HepG2 (cell line): ENCODE measurements at regions not wholly inside any gene's neighbourhood (a gene's known extent, or its start where the extent isn't known, plus 50 kb on each side); places are given as distances from the start of the nearest gene placed in this dataset.
A peak's percentile ranks its signal among the peaks of the same experiment; 100 is the strongest.

Source experiments
- ATAC-seq: fragments of 200-7000 bp; cut with Tn5 transposase; 3 replicates; pipeline ENCODE4 v1.9.1; 2020; ENCODE audit warnings: mild to moderate bottlenecking, moderate library complexity
- BruUV-seq: library from RNA; stranded (reverse); fragments of 400-500 nt; replicated peaks from 2 replicates; lab custom pipeline; 2021; lab: Mats Ljungman, UMichigan
- CTCF ChIA-PET: fragments of 300-600 bp; formaldehyde crosslinking; extraction: SDS; loops from one replicate; lab custom pipeline; 2021; ENCODE audit warnings: low total read pairs, inconsistent platforms, low intra/inter-chr PET ratio; lab: Yijun Ruan, JAX
- POLR2A ChIA-PET: fragments of 350-600 bp; sonication (Branson Sonifier 250); formaldehyde crosslinking; loops from one replicate; lab custom pipeline; 2020; ENCODE audit warnings: antibody characterized with exemption, inconsistent platforms; lab: Yijun Ruan, JAX
- DNase-seq: peaks from one replicate; pipeline ENCODE4 v3.0.0-alpha.2; 2015; ENCODE audit warnings: low spot score
- FAIRE-seq: peaks from 3 replicates; lab custom pipeline; 2011; peaks lifted over from hg19 to GRCh38; lab: Jason Lieb, UNC
- H2AFZ ChIP-seq: one replicate; pipeline ENCODE4 v1.6.1; 2011; ENCODE audit warnings: low read length, inconsistent platforms
- H3K27ac ChIP-seq: fragments of 300-600 bp; 3 replicates; pipeline ENCODE4 v1.8.0; 2011; ENCODE audit warnings: mixed run types, mild to moderate bottlenecking, mixed read lengths, low read length, inconsistent platforms; ENCODE audit not compliant: insufficient read depth; ENCODE audit errors: extremely low read length
- H3K27me3 ChIP-seq, 2 experiments: fragments of 200-600 bp in 1 of 2; 2 replicates in 1 of 2; 3 replicates in 1 of 2; pipeline versions ENCODE4 v1.6.0 to v1.8.0; 2011; ENCODE audit warnings: low read length in 2 of 2, mild to moderate bottlenecking in 2 of 2, moderate library complexity in 2 of 2, inconsistent platforms in 1 of 2; ENCODE audit not compliant: insufficient read depth in 2 of 2, control insufficient read depth in 1 of 2
- H3K36me3 ChIP-seq, 2 experiments: fragments of 200-600 bp in 1 of 2; replicated peaks in 1 of 2; 2 replicates in 1 of 2; 3 replicates in 1 of 2; pipeline versions ENCODE4 v1.5.1 to v1.8.0; 2011; ENCODE audit warnings: low read length in 2 of 2, inconsistent platforms in 1 of 2; ENCODE audit not compliant: insufficient read depth in 2 of 2, control insufficient read depth in 1 of 2
- H3K4me1 ChIP-seq: 2 replicates; pipeline ENCODE4 v1.5.1; 2012; ENCODE audit warnings: low read length, inconsistent platforms; ENCODE audit not compliant: insufficient read depth
- H3K4me2 ChIP-seq: 2 replicates; pipeline ENCODE4 v1.6.0; 2011; ENCODE audit warnings: low read depth, low read length, inconsistent platforms
- H3K4me3 ChIP-seq, 3 experiments: fragments of 200-600 bp in 1 of 3; sonication (generic), shearing (Covaris generic) in 1 of 3; replicated peaks in 1 of 3; 2 replicates each; pipeline ENCODE4 v1.5.1; 2011 to 2016; ENCODE audit warnings: low read length in 3 of 3, inconsistent platforms in 2 of 3, low read depth in 2 of 3, mild to moderate bottlenecking in 2 of 3, control low read depth in 1 of 3, mixed read lengths in 1 of 3; ENCODE audit not compliant: insufficient read depth in 1 of 3
- H3K79me2 ChIP-seq: one replicate; pipeline ENCODE4 v1.6.1; 2011; ENCODE audit warnings: low read length, inconsistent platforms; ENCODE audit not compliant: insufficient read depth
- H3K9ac ChIP-seq: 2 replicates; pipeline ENCODE4 v1.6.0; 2011; ENCODE audit warnings: mild to moderate bottlenecking, low read depth, low read length, inconsistent platforms; ENCODE audit not compliant: insufficient read depth
- H3K9me3 ChIP-seq: 2 replicates; pipeline ENCODE4 v1.5.1; 2012; ENCODE audit warnings: mild to moderate bottlenecking, low read length
- H4K20me1 ChIP-seq: 2 replicates; pipeline ENCODE4 v1.6.0; 2011; ENCODE audit warnings: inconsistent platforms, mild to moderate bottlenecking, low read length, moderate library complexity; ENCODE audit not compliant: insufficient read depth
- HMGA1 ChIP-seq: sonication (generic); formaldehyde crosslinking; conservative IDR thresholded peaks from 2 replicates; pipeline ENCODE4 v1.4.0; 2020; ENCODE audit warnings: missing genetic modification reagents
- KLF12 ChIP-seq: sonication (generic); formaldehyde crosslinking; IDR thresholded peaks from 2 replicates; pipeline ENCODE4 v1.4.0; 2020; ENCODE audit warnings: missing genetic modification reagents, borderline replicate concordance
- MIER2 ChIP-seq: IDR thresholded peaks from 2 replicates; pipeline ENCODE4 v1.6.1; 2016; ENCODE audit warnings: missing biosample characterization, missing genetic modification reagents
- SALL1 ChIP-seq: sonication (generic); formaldehyde crosslinking; IDR thresholded peaks from 2 replicates; pipeline ENCODE4 v1.8.0; 2022; ENCODE audit warnings: mild to moderate bottlenecking, missing genetic modification reagents
- STAG1 ChIP-seq: sonication (generic); formaldehyde crosslinking; IDR thresholded peaks from 2 replicates; pipeline ENCODE4 v1.4.0; 2020; ENCODE audit warnings: missing genetic modification reagents
- ZNF207 ChIP-seq: fragments of 450-650 bp; IDR thresholded peaks from 2 replicates; pipeline ENCODE4 v1.6.1; 2016; ENCODE audit warnings: antibody characterized with exemption, borderline replicate concordance
- ZNF335 ChIP-seq: sonication (generic); formaldehyde crosslinking; IDR thresholded peaks from 2 replicates; pipeline ENCODE4 v1.4.0; 2020; ENCODE audit warnings: missing genetic modification reagents
- ZNF7 ChIP-seq: IDR thresholded peaks from 2 replicates; pipeline ENCODE4 v1.6.1; 2016; ENCODE audit warnings: missing biosample characterization, missing genetic modification reagents
- ZNF83 ChIP-seq: sonication (generic); formaldehyde crosslinking; IDR thresholded peaks from 2 replicates; pipeline ENCODE4 v1.4.0; 2020; ENCODE audit warnings: missing genetic modification reagents, mild to moderate bottlenecking, borderline replicate concordance
- WGBS: methylation state at CpG from one replicate; pipeline ENCODE4 v1.1.6; 2017; ENCODE audit warnings: low lambda C conversion rate; 5-methylcytosine and 5-hydroxymethylcytosine counted together
- in situ Hi-C: cut with HindIII; loops from 2 replicates; pipeline ENCODE4 v1.10.0; 2017; ENCODE audit warnings: low pct_unique_long_range_greater_than_20kb; ENCODE audit not compliant: extremely low pct_ligation_motif_present
- intact Hi-C: fragments of 100-400 bp; cut with micrococcal nuclease; formaldehyde crosslinking; loops from one replicate; pipeline ENCODE4 v1.10.0; 2022; ENCODE audit not compliant: unreplicated experiment
- TF ChIP-seq, protein P1 (sequence below): sonication (generic); formaldehyde crosslinking; IDR thresholded peaks from 2 replicates; pipeline ENCODE4 v1.5.0; 2020; ENCODE audit warnings: mild to moderate bottlenecking, missing genetic modification reagents, moderate library complexity
- TF ChIP-seq, protein P2 (sequence below), 2 experiments: IDR thresholded peaks; 2 replicates each; pipeline ENCODE4 v1.6.1; 2011 to 2012; ENCODE audit warnings: low read length in 2 of 2, borderline replicate concordance in 1 of 2, low read depth in 1 of 2, mild to moderate bottlenecking in 1 of 2, moderate library complexity in 1 of 2

DNA sequence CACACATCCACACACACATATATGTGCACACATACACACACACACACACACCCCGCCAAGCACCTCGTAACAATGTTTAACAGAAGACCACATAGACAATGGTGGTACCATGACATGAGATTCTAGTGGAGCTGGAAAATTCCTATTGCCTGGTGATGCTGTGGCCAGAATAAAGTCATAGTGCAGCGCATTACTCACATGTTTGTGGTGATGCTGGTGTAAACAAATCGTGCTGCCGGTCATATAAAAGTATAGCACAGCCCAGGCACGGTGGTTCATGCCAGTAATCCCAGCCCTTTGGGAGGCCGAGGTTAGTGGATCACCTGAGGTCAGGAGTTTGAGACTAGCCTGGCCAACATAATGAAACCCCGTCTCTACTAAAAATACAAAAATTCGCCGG lies 275.2 kb downstream of the TRIML1 start (continued):
- TF ChIP-seq ZNF207, result no peak
- no peak for TF ChIP-seq HMGA1 (CRISPR knock-in tag)
- no peak for TF ChIP-seq ZNF335 (CRISPR knock-in tag)
- TF ChIP-seq ZNF83 (CRISPR knock-in tag), result no peak

DNA sequence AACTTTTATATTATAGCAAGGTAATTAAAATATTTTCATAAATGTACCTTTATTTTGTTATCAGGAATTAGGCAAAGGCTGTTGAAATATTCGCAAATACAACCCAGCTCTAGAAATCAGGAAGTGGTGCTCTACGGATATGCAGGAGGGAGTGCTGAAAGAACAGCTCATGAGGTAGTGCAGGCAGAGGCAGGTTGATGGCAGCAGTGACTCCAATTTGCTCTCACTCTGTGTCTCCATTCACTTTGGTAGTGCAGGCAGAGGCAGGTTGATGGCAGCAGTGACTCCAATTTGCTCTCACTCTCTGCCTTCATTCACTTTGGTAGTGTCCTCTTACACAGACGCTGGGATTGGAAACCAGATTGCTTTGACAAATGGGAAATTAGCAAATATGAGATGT lies 277.9 kb downstream of the TRIML1 start:
- H3K4me2 ChIP-seq, result no peak overlapping the region
- H3K9ac ChIP-seq, result no peak overlapping the region
- BruUV-seq, result no TSS peak
- in situ Hi-C loops, result no loop called here
- H3K36me3 ChIP-seq, result no peaks in the 10 kb centered on the region; a peak in 1 of 5 replicates
- TF ChIP-seq, protein P1, sequence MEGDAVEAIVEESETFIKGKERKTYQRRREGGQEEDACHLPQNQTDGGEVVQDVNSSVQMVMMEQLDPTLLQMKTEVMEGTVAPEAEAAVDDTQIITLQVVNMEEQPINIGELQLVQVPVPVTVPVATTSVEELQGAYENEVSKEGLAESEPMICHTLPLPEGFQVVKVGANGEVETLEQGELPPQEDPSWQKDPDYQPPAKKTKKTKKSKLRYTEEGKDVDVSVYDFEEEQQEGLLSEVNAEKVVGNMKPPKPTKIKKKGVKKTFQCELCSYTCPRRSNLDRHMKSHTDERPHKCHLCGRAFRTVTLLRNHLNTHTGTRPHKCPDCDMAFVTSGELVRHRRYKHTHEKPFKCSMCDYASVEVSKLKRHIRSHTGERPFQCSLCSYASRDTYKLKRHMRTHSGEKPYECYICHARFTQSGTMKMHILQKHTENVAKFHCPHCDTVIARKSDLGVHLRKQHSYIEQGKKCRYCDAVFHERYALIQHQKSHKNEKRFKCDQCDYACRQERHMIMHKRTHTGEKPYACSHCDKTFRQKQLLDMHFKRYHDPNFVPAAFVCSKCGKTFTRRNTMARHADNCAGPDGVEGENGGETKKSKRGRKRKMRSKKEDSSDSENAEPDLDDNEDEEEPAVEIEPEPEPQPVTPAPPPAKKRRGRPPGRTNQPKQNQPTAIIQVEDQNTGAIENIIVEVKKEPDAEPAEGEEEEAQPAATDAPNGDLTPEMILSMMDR (CRISPR knock-in tag), result peak; percentile 72
- TF ChIP-seq ZNF7 (CRISPR knock-in tag) (no peak), SALL1 (CRISPR knock-in tag) (0 out of 2 replicates have a peak, but pooled peaks have one; percentile 29), MIER2 (peak; percentile 95), KLF12 (CRISPR knock-in tag) (no peak), STAG1 (CRISPR knock-in tag) (peak; percentile 60)
- TF ChIP-seq, protein P2, sequence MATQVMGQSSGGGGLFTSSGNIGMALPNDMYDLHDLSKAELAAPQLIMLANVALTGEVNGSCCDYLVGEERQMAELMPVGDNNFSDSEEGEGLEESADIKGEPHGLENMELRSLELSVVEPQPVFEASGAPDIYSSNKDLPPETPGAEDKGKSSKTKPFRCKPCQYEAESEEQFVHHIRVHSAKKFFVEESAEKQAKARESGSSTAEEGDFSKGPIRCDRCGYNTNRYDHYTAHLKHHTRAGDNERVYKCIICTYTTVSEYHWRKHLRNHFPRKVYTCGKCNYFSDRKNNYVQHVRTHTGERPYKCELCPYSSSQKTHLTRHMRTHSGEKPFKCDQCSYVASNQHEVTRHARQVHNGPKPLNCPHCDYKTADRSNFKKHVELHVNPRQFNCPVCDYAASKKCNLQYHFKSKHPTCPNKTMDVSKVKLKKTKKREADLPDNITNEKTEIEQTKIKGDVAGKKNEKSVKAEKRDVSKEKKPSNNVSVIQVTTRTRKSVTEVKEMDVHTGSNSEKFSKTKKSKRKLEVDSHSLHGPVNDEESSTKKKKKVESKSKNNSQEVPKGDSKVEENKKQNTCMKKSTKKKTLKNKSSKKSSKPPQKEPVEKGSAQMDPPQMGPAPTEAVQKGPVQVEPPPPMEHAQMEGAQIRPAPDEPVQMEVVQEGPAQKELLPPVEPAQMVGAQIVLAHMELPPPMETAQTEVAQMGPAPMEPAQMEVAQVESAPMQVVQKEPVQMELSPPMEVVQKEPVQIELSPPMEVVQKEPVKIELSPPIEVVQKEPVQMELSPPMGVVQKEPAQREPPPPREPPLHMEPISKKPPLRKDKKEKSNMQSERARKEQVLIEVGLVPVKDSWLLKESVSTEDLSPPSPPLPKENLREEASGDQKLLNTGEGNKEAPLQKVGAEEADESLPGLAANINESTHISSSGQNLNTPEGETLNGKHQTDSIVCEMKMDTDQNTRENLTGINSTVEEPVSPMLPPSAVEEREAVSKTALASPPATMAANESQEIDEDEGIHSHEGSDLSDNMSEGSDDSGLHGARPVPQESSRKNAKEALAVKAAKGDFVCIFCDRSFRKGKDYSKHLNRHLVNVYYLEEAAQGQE (IDR thresholded peaks at IDR 0.05; ENCODE audit: borderline replicate concordance in 1 of 2, low read depth in 1 of 2, low read length in 2 of 2), result peak; percentile 35 to 90
- DNase-seq, result peak; percentile 15
- FAIRE-seq, result peak; percentile 54
- H3K79me2 ChIP-seq, result no peaks in the 10 kb centered on the region
- H4K20me1 ChIP-seq, result no peaks in the 10 kb centered on the region
- CTCF ChIA-PET, result no interaction called here
- POLR2A ChIA-PET, result no interaction called here
- no peaks in the 10 kb centered on the region; a peak in 1 of 5 replicates for H3K27me3 ChIP-seq
- H2AFZ ChIP-seq, result no peak overlapping the region
- intact Hi-C loops, result no loop called here
- no peak overlapping the region for H3K4me3 ChIP-seq
- H3K9me3 ChIP-seq, result no peaks in the 10 kb centered on the region
- no peaks in the 10 kb centered on the region for H3K4me1 ChIP-seq
- no peak overlapping the region for H3K27ac ChIP-seq
- 8% methylated on average over 3 of the region's 3 CpGs for WGBS
- ATAC-seq, result peak; percentile 93
